Chondrocyte (in vitro differentiated cells): ENCODE measurements at regions not wholly inside any gene's neighbourhood (a gene's known extent, or its start where the extent isn't known, plus 50 kb on each side); places are given as distances from the start of the nearest gene placed in this dataset.

ENCODE experiments used
- DNase-seq: peaks from one replicate; pipeline ENCODE4 v3.0.0; 2021; ENCODE audit warnings: mixed read lengths, low spot score
- H3K27ac Mint-ChIP-seq: one replicate; pipeline ENCODE4 v1.8.0; 2021; ENCODE audit warnings: mild to moderate bottlenecking, moderate library complexity, mixed read lengths; ENCODE audit not compliant: unreplicated experiment
- H3K27me3 Mint-ChIP-seq: 2 replicates; pipeline ENCODE4 v1.8.0; 2021; ENCODE audit warnings: low read depth, mixed read lengths
- H3K36me3 Mint-ChIP-seq: 2 replicates; pipeline ENCODE4 v1.8.0; 2021; ENCODE audit warnings: low read depth, mixed read lengths
- H3K4me1 Mint-ChIP-seq: 2 replicates; pipeline ENCODE4 v1.8.0; 2021; ENCODE audit warnings: low read depth, mild to moderate bottlenecking, mixed read lengths
- H3K4me3 Mint-ChIP-seq: one replicate; pipeline ENCODE4 v1.8.0; 2021; ENCODE audit warnings: mild to moderate bottlenecking, moderate library complexity, mixed read lengths; ENCODE audit not compliant: unreplicated experiment
- H3K9me3 Mint-ChIP-seq: 2 replicates; pipeline ENCODE4 v1.8.0; 2021; ENCODE audit warnings: low read depth, mixed read lengths
- TF ChIP-seq, protein P1 (sequence below): fragments of 200-600 bp; sonication (generic); IDR thresholded peaks from 2 replicates; pipeline ENCODE4 v1.5.0; 2021; ENCODE audit warnings: antibody characterized with exemption, mild to moderate bottlenecking, moderate library complexity

DNA sequence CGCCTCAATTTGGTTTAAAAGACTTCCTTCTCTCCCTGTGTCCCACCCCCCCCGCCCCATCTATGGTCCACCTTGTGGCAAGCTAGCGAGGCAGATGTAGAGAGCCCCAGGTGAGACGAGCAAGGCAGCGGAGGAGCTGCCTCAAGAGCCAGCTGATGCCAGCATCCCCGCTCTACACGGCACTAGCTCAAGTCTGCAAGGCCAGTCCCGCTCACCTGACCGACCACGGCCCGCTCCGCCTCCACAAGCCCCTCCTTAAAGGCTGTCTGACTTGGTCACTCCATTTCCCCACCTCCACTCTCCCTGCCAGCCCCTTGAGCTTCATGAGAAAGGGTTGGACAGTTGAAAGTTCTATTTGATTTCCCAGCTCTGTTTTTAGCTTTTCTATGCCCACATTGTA is 56.2 kb upstream of the IGF1R start:
- Mint-ChIP-seq H3K4me1 (peaks cover 4% of the 10 kb centered on the region), H3K9me3 (no peaks in the 10 kb centered on the region), H3K36me3 (no peaks in the 10 kb centered on the region), H3K27ac (no peak overlapping the region), H3K27me3 (peaks cover 39% of the 10 kb centered on the region), H3K4me3 (no peak overlapping the region)
- no peak for DNase-seq
- TF ChIP-seq, protein P1, sequence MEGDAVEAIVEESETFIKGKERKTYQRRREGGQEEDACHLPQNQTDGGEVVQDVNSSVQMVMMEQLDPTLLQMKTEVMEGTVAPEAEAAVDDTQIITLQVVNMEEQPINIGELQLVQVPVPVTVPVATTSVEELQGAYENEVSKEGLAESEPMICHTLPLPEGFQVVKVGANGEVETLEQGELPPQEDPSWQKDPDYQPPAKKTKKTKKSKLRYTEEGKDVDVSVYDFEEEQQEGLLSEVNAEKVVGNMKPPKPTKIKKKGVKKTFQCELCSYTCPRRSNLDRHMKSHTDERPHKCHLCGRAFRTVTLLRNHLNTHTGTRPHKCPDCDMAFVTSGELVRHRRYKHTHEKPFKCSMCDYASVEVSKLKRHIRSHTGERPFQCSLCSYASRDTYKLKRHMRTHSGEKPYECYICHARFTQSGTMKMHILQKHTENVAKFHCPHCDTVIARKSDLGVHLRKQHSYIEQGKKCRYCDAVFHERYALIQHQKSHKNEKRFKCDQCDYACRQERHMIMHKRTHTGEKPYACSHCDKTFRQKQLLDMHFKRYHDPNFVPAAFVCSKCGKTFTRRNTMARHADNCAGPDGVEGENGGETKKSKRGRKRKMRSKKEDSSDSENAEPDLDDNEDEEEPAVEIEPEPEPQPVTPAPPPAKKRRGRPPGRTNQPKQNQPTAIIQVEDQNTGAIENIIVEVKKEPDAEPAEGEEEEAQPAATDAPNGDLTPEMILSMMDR: no peak

DNA sequence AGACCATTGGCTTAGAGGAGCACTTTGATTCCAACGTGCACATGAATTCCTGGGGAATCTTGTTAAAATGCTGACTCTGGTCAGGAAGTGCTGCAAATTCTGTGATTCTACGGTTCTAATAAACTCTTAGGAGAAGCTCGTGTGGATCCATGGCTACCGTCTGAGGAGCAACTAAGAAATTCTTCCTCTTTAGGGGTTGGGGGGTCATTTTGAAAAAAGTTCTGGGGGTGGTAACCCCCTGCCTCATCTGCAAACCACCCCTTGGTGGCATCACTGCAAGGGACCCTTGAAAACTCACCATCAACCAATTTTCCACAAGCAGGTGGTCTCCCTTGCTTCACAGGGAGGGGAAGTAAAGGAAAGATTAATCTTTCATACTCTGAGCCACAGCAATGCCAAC is 52.2 kb upstream of the IGF1R start:
- peaks cover 14% of the 10 kb centered on the region for H3K4me1 Mint-ChIP-seq
- H3K9me3 Mint-ChIP-seq: no peaks in the 10 kb centered on the region
- H3K36me3 Mint-ChIP-seq: no peaks in the 10 kb centered on the region
- peaks cover 26% of the 10 kb centered on the region for H3K27me3 Mint-ChIP-seq
- DNase-seq: no peak
- TF ChIP-seq, protein P1: no peak
- H3K4me3 Mint-ChIP-seq: no peak overlapping the region
- H3K27ac Mint-ChIP-seq: no peak overlapping the region

DNA sequence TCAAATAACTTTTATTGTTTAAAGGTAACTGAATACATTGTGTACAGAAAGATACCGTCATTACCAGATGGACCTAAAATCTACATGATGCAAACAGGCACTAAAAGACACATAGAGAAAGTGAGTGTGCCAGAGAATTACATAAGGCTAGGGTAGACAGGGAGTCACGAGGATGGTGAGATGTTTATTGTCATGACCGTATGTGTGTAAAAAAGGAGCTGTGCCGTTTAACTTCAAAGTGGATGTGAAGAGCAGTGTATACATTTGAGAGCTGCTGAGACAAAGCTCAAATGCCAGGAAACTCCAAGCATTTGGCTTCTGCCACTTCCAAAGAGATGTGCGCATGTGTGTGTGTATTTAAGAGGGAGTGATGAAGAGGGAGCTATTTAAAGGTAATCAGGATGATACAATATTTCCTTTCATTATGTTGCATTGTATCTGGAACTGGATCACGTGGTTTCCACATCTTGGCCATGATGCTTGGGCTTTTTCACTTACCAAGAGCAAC is 51.4 kb upstream of the IGF1R start:
- no peak overlapping the region for H3K4me3 Mint-ChIP-seq
- no peaks in the 10 kb centered on the region for H3K9me3 Mint-ChIP-seq
- TF ChIP-seq, protein P1: no peak
- H3K4me1 Mint-ChIP-seq: peaks cover 14% of the 10 kb centered on the region
- no peaks in the 10 kb centered on the region for H3K36me3 Mint-ChIP-seq
- no peak overlapping the region for H3K27ac Mint-ChIP-seq
- DNase-seq: no peak
- H3K27me3 Mint-ChIP-seq: peaks cover 19% of the 10 kb centered on the region

DNA sequence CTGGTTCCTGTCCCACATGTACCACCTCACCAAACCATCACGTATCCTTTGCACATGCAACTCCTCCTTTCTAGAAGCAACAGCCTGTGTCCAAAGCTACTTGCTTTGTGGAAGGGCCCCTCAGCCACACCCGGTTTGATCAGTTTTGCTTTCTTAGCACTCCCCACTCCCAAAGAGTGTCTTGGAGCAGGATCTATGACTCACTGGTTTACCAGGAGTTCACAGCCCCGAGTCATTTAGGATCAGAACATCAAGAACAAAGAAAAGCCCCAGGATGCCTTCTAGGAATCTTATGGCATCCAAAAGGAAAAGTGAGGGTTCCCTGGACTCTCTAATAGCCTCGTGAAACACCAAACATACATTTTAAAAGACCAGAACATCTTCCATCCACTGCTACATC is 50.7 kb upstream of the IGF1R start:
- Mint-ChIP-seq H3K27ac (no peak overlapping the region), H3K9me3 (no peaks in the 10 kb centered on the region), H3K4me1 (peaks cover 14% of the 10 kb centered on the region), H3K36me3 (no peaks in the 10 kb centered on the region), H3K4me3 (no peak overlapping the region), H3K27me3 (peaks cover 15% of the 10 kb centered on the region)
- DNase-seq: no peak
- TF ChIP-seq, protein P1: no peak
